Adrenal gland (tissue), 9 donors: ENCODE measurements at regions not wholly inside any gene's neighbourhood (a gene's known extent, or its start where the extent isn't known, plus 50 kb on each side); places are given as distances from the start of the nearest gene placed in this dataset.

Experiments
- DNase-seq, 7 donors: peaks; one replicate each; pipeline ENCODE4 v3.0.0-alpha.2; 2019 to 2020
- H3K27ac ChIP-seq, 5 donors: fragments of 200-600 bp; sonication (generic) in 4 of 5; 1 replicate in 3 of 5; 2 replicates in 2 of 5; pipeline versions ENCODE4 v1.5.1 to v1.8.0; 2016 to 2020; ENCODE audit warnings: mild to moderate bottlenecking in 1 of 5
- H3K27me3 ChIP-seq: fragments of 200-600 bp; 2 replicates; pipeline ENCODE4 v1.8.0; 2021
- H3K36me3 ChIP-seq, 2 donors: fragments of 200-600 bp; replicated peaks in 1 of 2; 1 replicate in 1 of 2; 2 replicates in 1 of 2; pipeline versions ENCODE4 v1.5.1 to v1.8.0; 2018 to 2022
- H3K4me1 ChIP-seq, 2 donors: fragments of 200-600 bp; replicated peaks in 1 of 2; 1 replicate in 1 of 2; 2 replicates in 1 of 2; pipeline versions ENCODE4 v1.5.1 to v1.8.0; 2018 to 2021
- H3K4me3 ChIP-seq, 4 donors: fragments of 200-600 bp; sonication (generic) in 3 of 4; one replicate each; pipeline ENCODE4 v1.5.1; 2016 to 2018
- H3K9me3 ChIP-seq, 3 donors: fragments of 200-600 bp; sonication (generic) in 1 of 3; replicated peaks in 1 of 3; 1 replicate in 2 of 3; 2 replicates in 1 of 3; pipeline versions ENCODE4 v1.5.1 to v1.8.0; 2016 to 2021
- POLR2A ChIP-seq, 2 donors: fragments of 450-650 bp; IDR thresholded peaks; one replicate each; pipeline ENCODE4 v1.6.1; 2017; ENCODE audit warnings: antibody characterized with exemption in 2 of 2, mild to moderate bottlenecking in 2 of 2, moderate library complexity in 1 of 2
- WGBS, 4 donors: extraction: QIAGEN DNeasy Blood & Tissue Kit in 2 of 4; methylation state at CpG; one replicate each; pipeline versions ENCODE4 v1.1.5 to v1.1.7; 2013 to 2017; 5-methylcytosine and 5-hydroxymethylcytosine counted together
- intact Hi-C, 2 donors: fragments of 100-400 bp; cut with DNase I; formaldehyde crosslinking; loops; one replicate each; pipeline versions ENCODE4 v1.14.1 to v1.15.0; 2022 to 2023
- TF ChIP-seq, protein P1 (sequence below), 6 experiments: fragments of 450-650 bp in 4 of 6; fragments of 200-600 bp in 2 of 6; sonication (generic) in 1 of 6; IDR thresholded peaks; 1 replicate in 5 of 6; 2 replicates in 1 of 6; pipeline versions ENCODE4 v1.5.1 to v1.8.0; 2016 to 2021; ENCODE audit warnings: antibody characterized with exemption in 6 of 6, mild to moderate bottlenecking in 2 of 6, moderate library complexity in 1 of 6
- donor health status: healthy with polysubstance abuse.
- donor health status: Bipolar disorder and iron deficiency.
- donor health status: DM: yes; HTN: yes; CAD: no.
- donor health status: DM: no; HTN: no; CAD: no.
- donor health status: DM: no; HTN: no; CAD: no.

DNA sequence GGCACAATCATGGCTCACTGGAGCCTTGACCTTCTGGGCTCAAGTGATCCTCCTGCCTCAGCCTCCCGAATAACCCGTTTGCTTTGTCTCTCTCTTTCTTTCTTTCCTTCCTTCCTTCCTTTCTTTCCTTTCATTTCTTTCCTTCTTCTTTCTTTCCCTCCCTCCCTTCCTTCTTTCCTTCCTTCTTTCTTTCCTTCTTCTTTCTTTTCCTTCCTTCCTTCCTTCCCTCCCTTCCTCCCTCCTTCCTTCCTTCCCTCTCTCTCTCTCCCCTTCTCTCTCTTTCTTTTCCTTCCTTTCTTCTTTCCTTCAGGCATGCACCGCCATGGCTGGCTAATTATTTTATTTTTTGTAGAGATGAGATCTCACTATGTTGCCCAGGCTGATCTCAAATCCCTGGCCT lies 57.9 kb upstream of the NPTX2 start:
- Histone ChIP-seq H3K36me3 (no peaks in the 10 kb centered on the region), H3K9me3 (no peaks in the 10 kb centered on the region), H3K27ac (no peak overlapping the region), H3K4me3 (no peak overlapping the region), H3K4me1 (peaks cover 0 to 7% of the 10 kb centered on the region in 2 donors), H3K27me3 (no peaks in the 10 kb centered on the region)
- DNase-seq: no peak
- intact Hi-C loops: no loop called here
- no peak for TF ChIP-seq POLR2A (IDR thresholded peaks at IDR 0.05)
- TF ChIP-seq, protein P1, sequence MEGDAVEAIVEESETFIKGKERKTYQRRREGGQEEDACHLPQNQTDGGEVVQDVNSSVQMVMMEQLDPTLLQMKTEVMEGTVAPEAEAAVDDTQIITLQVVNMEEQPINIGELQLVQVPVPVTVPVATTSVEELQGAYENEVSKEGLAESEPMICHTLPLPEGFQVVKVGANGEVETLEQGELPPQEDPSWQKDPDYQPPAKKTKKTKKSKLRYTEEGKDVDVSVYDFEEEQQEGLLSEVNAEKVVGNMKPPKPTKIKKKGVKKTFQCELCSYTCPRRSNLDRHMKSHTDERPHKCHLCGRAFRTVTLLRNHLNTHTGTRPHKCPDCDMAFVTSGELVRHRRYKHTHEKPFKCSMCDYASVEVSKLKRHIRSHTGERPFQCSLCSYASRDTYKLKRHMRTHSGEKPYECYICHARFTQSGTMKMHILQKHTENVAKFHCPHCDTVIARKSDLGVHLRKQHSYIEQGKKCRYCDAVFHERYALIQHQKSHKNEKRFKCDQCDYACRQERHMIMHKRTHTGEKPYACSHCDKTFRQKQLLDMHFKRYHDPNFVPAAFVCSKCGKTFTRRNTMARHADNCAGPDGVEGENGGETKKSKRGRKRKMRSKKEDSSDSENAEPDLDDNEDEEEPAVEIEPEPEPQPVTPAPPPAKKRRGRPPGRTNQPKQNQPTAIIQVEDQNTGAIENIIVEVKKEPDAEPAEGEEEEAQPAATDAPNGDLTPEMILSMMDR (IDR thresholded peaks at IDR 0.05): no peak
- 87 to 95% (median 93%) methylated on average over 3 of the region's 3 CpGs for WGBS, 4 donors

DNA sequence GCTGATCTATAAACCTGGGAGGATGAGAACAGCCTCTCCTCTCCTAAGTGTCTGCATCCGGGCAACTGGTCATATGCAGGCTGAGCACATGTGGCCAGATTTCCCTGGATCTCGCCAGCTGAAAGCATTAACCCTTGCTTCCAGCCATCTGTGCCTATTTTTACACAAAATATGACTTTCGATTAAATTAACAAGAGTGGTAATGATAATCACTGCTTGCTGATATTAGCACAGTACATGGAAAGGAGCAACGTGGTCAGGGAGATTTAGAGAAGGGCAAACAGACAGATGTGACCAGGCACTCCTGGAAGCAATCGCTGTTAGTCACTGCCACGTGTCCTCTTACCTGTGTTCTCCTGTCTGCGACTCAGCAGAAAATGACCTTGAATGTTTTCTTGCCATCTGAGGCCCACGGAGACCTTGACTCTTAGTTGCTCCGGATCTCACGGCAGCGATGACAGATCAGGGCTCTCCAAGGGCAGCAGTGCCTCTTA lies 59.5 kb upstream of the NPTX2 start:
- no peak overlapping the region for H3K4me3 ChIP-seq
- peak; percentile 23 to 66 (median 46) for DNase-seq
- H3K36me3 ChIP-seq: no peaks in the 10 kb centered on the region
- peak overlapping the region in 2 of 5 donors; percentile 15 to 65 for H3K27ac ChIP-seq
- no peaks in the 10 kb centered on the region for H3K9me3 ChIP-seq
- intact Hi-C loops: no loop called here
- H3K27me3 ChIP-seq: no peaks in the 10 kb centered on the region
- TF ChIP-seq, protein P1 (IDR thresholded peaks at IDR 0.05): no peak
- no peak for TF ChIP-seq POLR2A (IDR thresholded peaks at IDR 0.05)
- 18 to 50% (median 24%) methylated on average over 11 of the region's 11 CpGs for WGBS, 4 donors
- H3K4me1 ChIP-seq: peaks cover 0 to 7% of the 10 kb centered on the region in 2 donors

DNA sequence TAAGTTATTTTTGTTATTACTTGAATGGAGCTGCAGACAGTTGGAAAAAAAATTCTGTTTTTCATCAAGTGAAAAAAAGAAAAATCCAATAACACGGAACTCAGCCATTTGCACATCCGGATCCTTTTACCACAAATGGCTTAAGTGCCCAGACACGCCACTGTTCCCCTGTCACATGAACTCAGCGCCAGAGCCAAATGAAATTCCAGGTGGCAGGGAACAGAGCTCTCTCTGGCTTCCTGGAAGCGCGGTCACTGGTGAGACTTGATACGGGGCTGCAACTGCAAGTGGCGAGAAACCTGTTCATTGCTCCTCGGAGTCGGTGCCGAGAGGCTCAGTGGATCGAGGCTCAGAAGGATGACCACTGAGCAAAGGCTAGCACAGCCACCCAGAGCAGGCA lies 60.8 kb upstream of the NPTX2 start:
- intact Hi-C loops: no loop called here
- DNase-seq: no peak
- H3K4me1 ChIP-seq: peaks cover 0 to 7% of the 10 kb centered on the region in 2 donors
- no peaks in the 10 kb centered on the region for H3K36me3 ChIP-seq
- H3K27me3 ChIP-seq: no peaks in the 10 kb centered on the region
- H3K4me3 ChIP-seq: no peak overlapping the region
- TF ChIP-seq POLR2A (IDR thresholded peaks at IDR 0.05): no peak
- TF ChIP-seq, protein P1 (IDR thresholded peaks at IDR 0.05): no peak
- 89 to 93% (median 90%) methylated on average over 7 to 12 of the region's 12 CpGs for WGBS, 4 donors
- no peaks in the 10 kb centered on the region for H3K9me3 ChIP-seq
- no peak overlapping the region for H3K27ac ChIP-seq

DNA sequence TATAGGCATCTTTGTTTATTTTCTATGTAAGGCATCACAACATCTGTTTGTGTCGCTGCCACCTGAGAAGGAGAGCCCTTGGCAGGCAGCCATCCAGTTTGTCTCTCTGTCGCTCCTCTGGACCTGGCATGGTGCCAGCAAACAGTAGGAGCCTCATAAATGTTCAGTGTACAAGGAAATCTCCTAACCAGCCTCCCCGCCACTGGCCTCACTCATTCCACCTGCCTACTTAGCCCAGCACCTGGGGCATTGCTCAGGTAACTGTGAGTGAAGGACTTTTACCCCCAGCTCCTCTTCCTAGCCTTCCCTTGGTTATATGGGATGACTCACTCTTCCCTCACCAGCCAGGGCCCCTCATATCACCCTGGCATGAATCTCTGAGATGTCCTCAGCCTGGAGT lies 61.7 kb upstream of the NPTX2 start:
- intact Hi-C loops: no loop called here
- H3K27me3 ChIP-seq: no peaks in the 10 kb centered on the region
- no peak for DNase-seq
- no peaks in the 10 kb centered on the region for H3K36me3 ChIP-seq
- no peak overlapping the region for H3K27ac ChIP-seq
- 64 to 69% (median 66%) methylated on average over 3 of the region's 3 CpGs for WGBS, 4 donors
- H3K9me3 ChIP-seq: no peaks in the 10 kb centered on the region
- H3K4me1 ChIP-seq: peaks cover 0 to 7% of the 10 kb centered on the region in 2 donors
- no peak overlapping the region for H3K4me3 ChIP-seq
- TF ChIP-seq POLR2A (IDR thresholded peaks at IDR 0.05): no peak
- TF ChIP-seq, protein P1 (IDR thresholded peaks at IDR 0.05): no peak
